H1 (cell line): ENCODE measurements at regions not wholly inside any gene's neighbourhood (a gene's known extent, or its start where the extent isn't known, plus 50 kb on each side); places are given as distances from the start of the nearest gene placed in this dataset.

Source experiments
- CTCF ChIA-PET: fragments of 300-600 bp; sonication (Branson Sonifier 250); formaldehyde crosslinking; loops from one replicate; lab custom pipeline; 2021; ENCODE audit not compliant: partially characterized antibody; lab: Charles Lee
- POLR2A ChIA-PET: fragments of 300-600 bp; sonication (Branson Sonifier 250); formaldehyde crosslinking; loops from one replicate; lab custom pipeline; 2021; ENCODE audit warnings: inconsistent platforms; ENCODE audit not compliant: partially characterized antibody; lab: Charles Lee
- DNase-seq, 2 experiments: peaks; one replicate each; pipeline versions ENCODE4 v3.0.0 to v3.0.0-alpha.2; 2010 to 2022; ENCODE audit warnings: low spot score in 2 of 2, low read depth in 1 of 2, mixed read lengths in 1 of 2
- FAIRE-seq: peaks from 2 replicates; lab custom pipeline; 2011; peaks lifted over from hg19 to GRCh38; lab: Jason Lieb, UNC
- H2AFZ ChIP-seq: 2 replicates; pipeline ENCODE4 v1.8.1; 2012; ENCODE audit warnings: low read length, inconsistent platforms
- H2AK5ac ChIP-seq: 2 replicates; pipeline ENCODE4 v1.6.1; 2013; ENCODE audit warnings: low read depth, low read length
- H2BK120ac ChIP-seq: replicated peaks from 2 replicates; pipeline ENCODE3; 2013; ENCODE audit warnings: low read depth, low read length, inconsistent platforms
- H2BK12ac ChIP-seq: 2 replicates; pipeline ENCODE4 v1.6.1; 2013; ENCODE audit warnings: low read depth, low read length
- H2BK15ac ChIP-seq: 2 replicates; pipeline ENCODE4 v1.6.1; 2013; ENCODE audit warnings: low read length
- H2BK20ac ChIP-seq: 2 replicates; pipeline ENCODE4 v1.6.1; 2013; ENCODE audit warnings: low read length
- H2BK5ac ChIP-seq: 2 replicates; pipeline ENCODE4 v1.6.1; 2013; ENCODE audit warnings: low read depth, low read length
- H3K14ac ChIP-seq: 2 replicates; pipeline ENCODE4 v1.6.1; 2013; ENCODE audit warnings: inconsistent platforms; ENCODE audit not compliant: insufficient read length
- H3K18ac ChIP-seq: 2 replicates; pipeline ENCODE4 v1.6.1; 2013; ENCODE audit warnings: low read length; ENCODE audit errors: extremely low read depth
- H3K23ac ChIP-seq: 2 replicates; pipeline ENCODE4 v1.6.1; 2013; ENCODE audit warnings: inconsistent platforms; ENCODE audit not compliant: insufficient read length
- H3K23me2 ChIP-seq: 2 replicates; pipeline ENCODE4 v1.6.1; 2013; ENCODE audit warnings: low read depth, low read length
- H3K27ac ChIP-seq: 2 replicates; pipeline ENCODE4 v1.6.1; 2011; ENCODE audit warnings: low read depth, low read length, inconsistent platforms
- H3K27me3 ChIP-seq, 4 experiments: replicated peaks in 1 of 4; 1 replicate in 1 of 4; 2 replicates in 3 of 4; pipeline versions ENCODE4 v1.6.1 to v1.8.1; 2011 to 2013; ENCODE audit warnings: low read length in 3 of 4, mild to moderate bottlenecking in 3 of 4, inconsistent platforms in 2 of 4, mixed read lengths in 2 of 4, moderate library complexity in 1 of 4; ENCODE audit not compliant: control insufficient read depth in 3 of 4, insufficient read depth in 3 of 4; ENCODE audit errors: extremely low read depth in 1 of 4
- H3K36me3 ChIP-seq, 4 experiments: 2 replicates each; pipeline versions ENCODE4 v1.6.1 to v1.8.1; 2011 to 2013; ENCODE audit warnings: mild to moderate bottlenecking in 4 of 4, low read length in 3 of 4, moderate library complexity in 2 of 4, control low read depth in 1 of 4, inconsistent platforms in 1 of 4; ENCODE audit not compliant: insufficient read depth in 4 of 4, control insufficient read depth in 2 of 4
- H3K4ac ChIP-seq: replicated peaks from 2 replicates; pipeline ENCODE3; 2013; ENCODE audit warnings: low read length, low read depth, mixed read lengths, inconsistent platforms; ENCODE audit not compliant: insufficient read length
- H3K4me1 ChIP-seq, 4 experiments: replicated peaks in 1 of 4; 1 replicate in 1 of 4; 2 replicates in 3 of 4; pipeline versions ENCODE4 v1.6.1 to v1.8.1; 2011 to 2013; ENCODE audit warnings: low read length in 3 of 4, inconsistent platforms in 2 of 4, mixed read lengths in 1 of 4; ENCODE audit not compliant: insufficient read depth in 4 of 4, control insufficient read depth in 3 of 4
- H3K4me2 ChIP-seq, 2 experiments: 2 replicates each; pipeline versions ENCODE4 v1.6.1 to v1.8.1; 2011 to 2013; ENCODE audit warnings: low read depth in 2 of 2, low read length in 2 of 2, control low read depth in 1 of 2, inconsistent platforms in 1 of 2, mild to moderate bottlenecking in 1 of 2; ENCODE audit not compliant: insufficient read depth in 1 of 2
- H3K4me3 ChIP-seq, 4 experiments: fragments of 200-600, 300-600 bp in 1 of 4; sonication (generic), shearing (Covaris generic), sonication (Bioruptor Twin) in 1 of 4; 2 replicates each; pipeline versions ENCODE4 v1.5.1 to v1.8.1; 2011 to 2016; ENCODE audit warnings: low read length in 4 of 4, low read depth in 3 of 4, control low read depth in 2 of 4, inconsistent platforms in 2 of 4, mild to moderate bottlenecking in 2 of 4, mixed read lengths in 1 of 4, moderate library complexity in 1 of 4; ENCODE audit not compliant: insufficient read depth in 2 of 4; ENCODE audit errors: extremely low read depth in 1 of 4
- H3K56ac ChIP-seq: replicated peaks from 2 replicates; pipeline ENCODE3; 2013; ENCODE audit warnings: low read depth, mild to moderate bottlenecking, mixed read lengths, low read length, inconsistent platforms; ENCODE audit not compliant: insufficient read length
- H3K79me1 ChIP-seq: 2 replicates; pipeline ENCODE4 v1.6.1; 2013; ENCODE audit warnings: low read depth, low read length, control low read depth
- H3K79me2 ChIP-seq, 2 experiments: 2 replicates each; pipeline versions ENCODE4 v1.6.1 to v1.8.1; 2012 to 2013; ENCODE audit warnings: low read length in 2 of 2, mild to moderate bottlenecking in 2 of 2, inconsistent platforms in 1 of 2; ENCODE audit not compliant: insufficient read depth in 2 of 2, control insufficient read depth in 1 of 2
- H3K9ac ChIP-seq, 4 experiments: replicated peaks in 1 of 4; 1 replicate in 1 of 4; 2 replicates in 3 of 4; pipeline versions ENCODE4 v1.6.1 to v1.8.1; 2011 to 2013; ENCODE audit warnings: low read depth in 3 of 4, low read length in 3 of 4, control low read depth in 2 of 4, mild to moderate bottlenecking in 2 of 4, moderate library complexity in 2 of 4, inconsistent platforms in 1 of 4; ENCODE audit errors: extremely low read depth in 1 of 4
- H3K9me3 ChIP-seq, 2 experiments: 2 replicates each; pipeline versions ENCODE4 v1.6.1 to v1.8.1; 2012 to 2013; ENCODE audit warnings: mild to moderate bottlenecking in 2 of 2, moderate library complexity in 2 of 2, control low read depth in 1 of 2, inconsistent platforms in 1 of 2, low read depth in 1 of 2, low read length in 1 of 2, mixed read lengths in 1 of 2; ENCODE audit not compliant: insufficient read depth in 2 of 2
- H4K20me1 ChIP-seq, 2 experiments: replicated peaks in 1 of 2; 2 replicates each; pipeline versions ENCODE3 to v1.8.1; 2011 to 2013; ENCODE audit warnings: inconsistent platforms in 2 of 2, low read length in 2 of 2, mild to moderate bottlenecking in 1 of 2; ENCODE audit not compliant: insufficient read depth in 2 of 2, control insufficient read depth in 1 of 2
- H4K5ac ChIP-seq: 2 replicates; pipeline ENCODE4 v1.6.1; 2013; ENCODE audit warnings: low read length, low read depth, mixed read lengths, inconsistent platforms; ENCODE audit not compliant: insufficient read length
- H4K8ac ChIP-seq: 2 replicates; pipeline ENCODE4 v1.8.0; 2013; ENCODE audit warnings: mild to moderate bottlenecking, moderate library complexity, low read length, inconsistent platforms; ENCODE audit not compliant: insufficient read depth; ENCODE audit errors: extremely low read depth
- H4K91ac ChIP-seq: replicated peaks from 2 replicates; pipeline ENCODE3; 2013; ENCODE audit warnings: low read length, mixed read lengths, inconsistent platforms; ENCODE audit not compliant: insufficient read length
- BCL11A ChIP-seq, 2 experiments: IDR thresholded peaks; one replicate each; pipeline ENCODE4 v1.6.1; 2011; ENCODE audit warnings: low read depth in 2 of 2, low read length in 2 of 2, mild to moderate bottlenecking in 2 of 2
- BRCA1 ChIP-seq: IDR thresholded peaks from 2 replicates; pipeline ENCODE4 v1.6.1; 2012; ENCODE audit warnings: low read depth, low read length, improper control_type of control experiment
- EZH2 ChIP-seq: fragments of 200-600 bp; sonication (generic); IDR thresholded peaks from 2 replicates; pipeline ENCODE4 v1.7.1; 2012; ENCODE audit warnings: low read depth, mild to moderate bottlenecking, moderate library complexity, low read length, inconsistent platforms; ENCODE audit not compliant: severe bottlenecking
- HDAC2 ChIP-seq, 2 experiments: fragments of 300-600 bp in 1 of 2; sonication (generic) in 1 of 2; IDR thresholded peaks; 2 replicates each; pipeline ENCODE4 v1.6.1; 2011 to 2012; ENCODE audit warnings: low read depth in 2 of 2, low read length in 2 of 2, mild to moderate bottlenecking in 2 of 2, moderate library complexity in 2 of 2, borderline replicate concordance in 1 of 2, inconsistent platforms in 1 of 2
- HDAC6 ChIP-seq: IDR thresholded peaks from one replicate; pipeline ENCODE4 v1.7.1; 2012; ENCODE audit warnings: low read depth, mild to moderate bottlenecking, inconsistent platforms, low read length, moderate library complexity
- KDM4A ChIP-seq: IDR thresholded peaks from one replicate; pipeline ENCODE4 v1.7.1; 2012; ENCODE audit warnings: low read depth, mild to moderate bottlenecking, moderate library complexity, low read length, inconsistent platforms; ENCODE audit not compliant: severe bottlenecking
- NANOG ChIP-seq: IDR thresholded peaks from 2 replicates; pipeline ENCODE4 v1.6.1; 2011; ENCODE audit warnings: low read length, low read depth, mild to moderate bottlenecking, inconsistent platforms; ENCODE audit not compliant: insufficient read depth, poor library complexity, severe bottlenecking
- POLR2AphosphoS5 ChIP-seq: IDR thresholded peaks from 2 replicates; pipeline ENCODE4 v1.6.1; 2011; ENCODE audit warnings: low read depth, low read length
- SAP30 ChIP-seq: fragments of 300-600 bp; sonication (generic); IDR thresholded peaks from 2 replicates; pipeline ENCODE4 v1.7.1; 2012; ENCODE audit warnings: low read length, moderate library complexity, mild to moderate bottlenecking, inconsistent platforms; ENCODE audit not compliant: insufficient read depth, insufficient replicate concordance
- SIRT6 ChIP-seq: IDR thresholded peaks from one replicate; pipeline ENCODE4 v1.7.1; 2012; ENCODE audit warnings: low read length, inconsistent platforms
- SIX5 ChIP-seq: IDR thresholded peaks from 2 replicates; pipeline ENCODE4 v1.6.1; 2011; ENCODE audit warnings: mild to moderate bottlenecking, low read depth, low read length
- SP1 ChIP-seq: IDR thresholded peaks from 2 replicates; pipeline ENCODE4 v1.6.1; 2011; ENCODE audit warnings: low read depth, low read length
- TF ChIP-seq, protein P1 (sequence below), 3 experiments: IDR thresholded peaks; 1 replicate in 2 of 3; 2 replicates in 1 of 3; pipeline versions ENCODE4 v1.5.1 to v1.6.1; 2011; ENCODE audit warnings: low read length in 3 of 3, mild to moderate bottlenecking in 3 of 3, inconsistent platforms in 2 of 3, low read depth in 1 of 3, moderate library complexity in 1 of 3; ENCODE audit not compliant: insufficient read depth in 1 of 3; ENCODE audit errors: control extremely low read depth in 1 of 3

DNA sequence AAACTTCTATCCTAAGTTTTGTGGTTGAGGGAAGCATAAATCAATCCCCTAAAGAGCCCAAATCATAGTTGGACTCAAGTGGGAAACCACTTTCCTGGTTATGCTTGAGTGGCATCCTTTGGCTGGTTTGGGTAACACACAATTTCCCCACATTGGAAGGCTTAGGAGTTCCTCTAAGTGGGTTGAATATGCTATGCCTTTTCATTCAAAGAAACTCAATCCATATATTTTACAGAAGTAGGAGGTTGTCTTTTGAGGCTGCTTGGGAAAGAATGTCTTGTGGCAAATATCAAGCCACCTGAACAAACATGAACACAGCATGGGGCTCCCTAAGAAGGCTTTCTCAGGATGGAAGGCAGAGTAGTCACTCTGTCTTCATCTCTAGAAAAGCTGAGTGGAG lies 121.1 kb downstream of the SPATA31D1 start:
- POLR2A ChIA-PET, result no interaction called here
- Histone ChIP-seq H2BK120ac (no peak overlapping the region), H3K27ac (no peak overlapping the region)
- no peak for TF ChIP-seq HDAC2 (IDR thresholded peaks at IDR 0.05; ENCODE audit: borderline replicate concordance in 1 of 2, low read depth in 2 of 2, low read length in 2 of 2)
- TF ChIP-seq BRCA1, result no peak
- no peak for TF ChIP-seq SAP30
- TF ChIP-seq EZH2, result no peak
- TF ChIP-seq, protein P1, sequence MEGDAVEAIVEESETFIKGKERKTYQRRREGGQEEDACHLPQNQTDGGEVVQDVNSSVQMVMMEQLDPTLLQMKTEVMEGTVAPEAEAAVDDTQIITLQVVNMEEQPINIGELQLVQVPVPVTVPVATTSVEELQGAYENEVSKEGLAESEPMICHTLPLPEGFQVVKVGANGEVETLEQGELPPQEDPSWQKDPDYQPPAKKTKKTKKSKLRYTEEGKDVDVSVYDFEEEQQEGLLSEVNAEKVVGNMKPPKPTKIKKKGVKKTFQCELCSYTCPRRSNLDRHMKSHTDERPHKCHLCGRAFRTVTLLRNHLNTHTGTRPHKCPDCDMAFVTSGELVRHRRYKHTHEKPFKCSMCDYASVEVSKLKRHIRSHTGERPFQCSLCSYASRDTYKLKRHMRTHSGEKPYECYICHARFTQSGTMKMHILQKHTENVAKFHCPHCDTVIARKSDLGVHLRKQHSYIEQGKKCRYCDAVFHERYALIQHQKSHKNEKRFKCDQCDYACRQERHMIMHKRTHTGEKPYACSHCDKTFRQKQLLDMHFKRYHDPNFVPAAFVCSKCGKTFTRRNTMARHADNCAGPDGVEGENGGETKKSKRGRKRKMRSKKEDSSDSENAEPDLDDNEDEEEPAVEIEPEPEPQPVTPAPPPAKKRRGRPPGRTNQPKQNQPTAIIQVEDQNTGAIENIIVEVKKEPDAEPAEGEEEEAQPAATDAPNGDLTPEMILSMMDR (IDR thresholded peaks at IDR 0.05; ENCODE audit: control extremely low read depth in 1 of 3, insufficient read depth in 1 of 3, low read depth in 1 of 3, low read length in 3 of 3), result no peak
- no peak for TF ChIP-seq SIRT6
- no peak for TF ChIP-seq BCL11A (IDR thresholded peaks at IDR 0.05; ENCODE audit: low read depth in 2 of 2, low read length in 2 of 2)
- no peak for TF ChIP-seq HDAC6
- no peak for TF ChIP-seq NANOG
- TF ChIP-seq SP1, result no peak
- TF ChIP-seq SIX5, result no peak
- no peak for TF ChIP-seq POLR2AphosphoS5
- no peak for TF ChIP-seq KDM4A

More for the DNA sequence above, 121.1 kb downstream of the SPATA31D1 start:
- H3K36me3 ChIP-seq, result no peaks in the 10 kb centered on the region
- no peak overlapping the region for H2BK12ac ChIP-seq
- no peak overlapping the region for H3K9ac ChIP-seq
- no peak overlapping the region for H3K4me3 ChIP-seq
- DNase-seq, result no peak
- no peaks in the 10 kb centered on the region for H3K27me3 ChIP-seq
- H3K79me2 ChIP-seq, result no peaks in the 10 kb centered on the region
- no peak overlapping the region for H3K23ac ChIP-seq
- no peak overlapping the region for H3K4me2 ChIP-seq
- no peak overlapping the region for H3K4ac ChIP-seq
- no peak overlapping the region for H3K18ac ChIP-seq
- CTCF ChIA-PET, result no interaction called here
- FAIRE-seq, result no peak
- H2BK5ac ChIP-seq, result no peak overlapping the region
- no peaks in the 10 kb centered on the region for H4K20me1 ChIP-seq
- H2BK15ac ChIP-seq, result no peak overlapping the region
- no peak overlapping the region for H2BK20ac ChIP-seq
- H4K5ac ChIP-seq, result no peak overlapping the region
- no peak overlapping the region for H3K14ac ChIP-seq
- H3K23me2 ChIP-seq, result no peaks in the 10 kb centered on the region
- H4K91ac ChIP-seq, result no peak overlapping the region
- no peak overlapping the region; the same call in 1 of the 2 replicates for H2AFZ ChIP-seq
- no peak overlapping the region for H2AK5ac ChIP-seq
- H3K56ac ChIP-seq, result no peak overlapping the region
- H3K9me3 ChIP-seq, result no peaks in the 10 kb centered on the region
- no peak overlapping the region for H4K8ac ChIP-seq
- no peaks in the 10 kb centered on the region for H3K79me1 ChIP-seq
- peaks cover 0 to 4% (median 1%) of the 10 kb centered on the region in 4 experiments; a peak in 3 of 7 replicates for H3K4me1 ChIP-seq
